Kidney (tissue), 13 donors: ENCODE measurements at regions not wholly inside any gene's neighbourhood (a gene's known extent, or its start where the extent isn't known, plus 50 kb on each side); places are given as distances from the start of the nearest gene placed in this dataset.
A peak's percentile ranks its signal among the peaks of the same experiment; 100 is the strongest.

Experiments used
- DNase-seq, 5 donors: peaks; one replicate each; pipeline ENCODE4 v3.0.0-alpha.2; 2013 to 2020
- FAIRE-seq: peaks from 2 replicates; lab custom pipeline; 2012; peaks lifted over from hg19 to GRCh38; lab: Jason Lieb, UNC
- H3K27ac ChIP-seq, 2 donors: one replicate each; pipeline ENCODE4 v1.7.0; 2013; ENCODE audit warnings: low read depth in 2 of 2, low read length in 2 of 2, inconsistent platforms in 1 of 2
- H3K27me3 ChIP-seq: one replicate; pipeline ENCODE4 v1.7.1; 2013; ENCODE audit warnings: low read length, inconsistent platforms; ENCODE audit not compliant: control insufficient read depth, insufficient read depth
- H3K36me3 ChIP-seq, 3 donors: one replicate each; pipeline versions ENCODE4 v1.7.0 to v1.7.1; 2013; ENCODE audit warnings: low read length in 3 of 3, control low read depth in 1 of 3, inconsistent platforms in 1 of 3; ENCODE audit not compliant: insufficient read depth in 3 of 3, control insufficient read depth in 2 of 3
- H3K4me1 ChIP-seq, 3 donors: one replicate each; pipeline versions ENCODE4 v1.7.0 to v1.7.1; 2013; ENCODE audit warnings: low read length in 3 of 3, inconsistent platforms in 1 of 3, low read depth in 1 of 3; ENCODE audit not compliant: control insufficient read depth in 2 of 3, insufficient read depth in 2 of 3
- H3K4me3 ChIP-seq, 3 donors: one replicate each; pipeline versions ENCODE4 v1.7.0 to v1.8.1; 2013; ENCODE audit warnings: low read length in 3 of 3, control low read depth in 1 of 3, inconsistent platforms in 1 of 3
- H3K9ac ChIP-seq, 3 donors: one replicate each; pipeline versions ENCODE4 v1.7.0 to v1.7.1; 2013; ENCODE audit warnings: low read length in 3 of 3, control low read depth in 1 of 3, inconsistent platforms in 1 of 3
- H3K9me3 ChIP-seq, 3 donors: one replicate each; pipeline versions ENCODE4 v1.7.0 to v1.7.1; 2013; ENCODE audit warnings: low read length in 3 of 3, control low read depth in 1 of 3, inconsistent platforms in 1 of 3; ENCODE audit not compliant: control insufficient read depth in 2 of 3, insufficient read depth in 1 of 3
- intact Hi-C: fragments of 100-400 bp; cut with DNase I; formaldehyde crosslinking; loops from one replicate; pipeline ENCODE4 v1.11.1; 2022
- TF ChIP-seq, protein P1 (sequence below): IDR thresholded peaks from 3 replicates; pipeline ENCODE4 v1.5.1; 2012; ENCODE audit warnings: mild to moderate bottlenecking, moderate library complexity, borderline replicate concordance; ENCODE audit not compliant: insufficient read depth; ENCODE audit errors: extremely low read depth
- donor health status: control.
- donor health status: control.
- donor health status: control.
- donor health status: control.
- donor health status: control.
- donor health status: DM: yes; HTN: yes; CAD: no.
- donor health status: Normal renal cell carcinoma (clear cell type).

DNA sequence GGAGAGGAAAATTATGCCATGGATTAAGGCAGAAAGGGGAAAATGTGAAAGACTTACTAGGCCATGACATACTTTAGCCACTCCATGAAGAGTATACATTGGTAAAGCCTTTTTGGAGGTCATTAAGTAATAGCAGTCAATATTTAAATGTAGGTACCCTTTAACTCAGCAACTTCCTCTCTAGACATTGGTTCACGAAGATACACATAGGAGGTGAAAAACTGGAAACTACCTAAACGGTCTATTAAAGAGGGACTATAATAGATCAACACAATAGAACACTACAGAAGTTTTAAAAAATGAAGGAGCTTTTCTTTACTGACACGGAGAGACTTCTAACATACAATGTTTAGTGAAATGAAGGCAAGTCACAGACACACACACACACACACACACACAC is 68.2 kb upstream of the BMAL1 start:
- no peaks in the 10 kb centered on the region for H3K4me1 ChIP-seq
- FAIRE-seq = no peak
- no peaks in the 10 kb centered on the region for H3K9me3 ChIP-seq

DNA sequence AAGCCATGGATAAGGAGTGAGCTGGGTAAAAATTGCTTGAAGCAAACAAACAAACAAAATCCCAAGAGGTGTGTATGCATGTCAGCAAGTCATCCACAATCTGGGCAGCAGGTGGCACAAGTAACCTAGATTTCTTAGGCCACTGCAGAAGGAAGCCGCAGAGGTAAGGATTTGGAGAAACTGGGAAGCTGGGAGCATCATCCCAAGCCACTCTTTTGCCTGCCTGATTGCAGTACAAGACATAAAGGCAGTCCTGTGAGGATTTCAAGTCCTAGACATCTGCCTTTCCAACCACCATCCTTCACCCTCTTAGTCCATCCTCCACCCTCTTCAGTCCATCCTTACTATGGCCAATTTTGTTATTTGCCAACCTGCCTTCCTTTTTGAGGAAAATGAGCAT is 67.2 kb upstream of the BMAL1 start:
- intact Hi-C loops = loop anchor here (10.0 kb wide), 1 partner anchor 124 kb away; no protein-coding TSS in a partner anchor
- no peak for FAIRE-seq
- no peak overlapping the region for H3K9ac ChIP-seq
- peak in 4 of 5 donors; percentile 74 to 84 (median 78) for DNase-seq
- no peaks in the 10 kb centered on the region for H3K4me1 ChIP-seq
- no peaks in the 10 kb centered on the region for H3K27me3 ChIP-seq
- H3K9me3 ChIP-seq = no peaks in the 10 kb centered on the region
- H3K27ac ChIP-seq = no peak overlapping the region
- no peaks in the 10 kb centered on the region for H3K36me3 ChIP-seq
- TF ChIP-seq, protein P1, sequence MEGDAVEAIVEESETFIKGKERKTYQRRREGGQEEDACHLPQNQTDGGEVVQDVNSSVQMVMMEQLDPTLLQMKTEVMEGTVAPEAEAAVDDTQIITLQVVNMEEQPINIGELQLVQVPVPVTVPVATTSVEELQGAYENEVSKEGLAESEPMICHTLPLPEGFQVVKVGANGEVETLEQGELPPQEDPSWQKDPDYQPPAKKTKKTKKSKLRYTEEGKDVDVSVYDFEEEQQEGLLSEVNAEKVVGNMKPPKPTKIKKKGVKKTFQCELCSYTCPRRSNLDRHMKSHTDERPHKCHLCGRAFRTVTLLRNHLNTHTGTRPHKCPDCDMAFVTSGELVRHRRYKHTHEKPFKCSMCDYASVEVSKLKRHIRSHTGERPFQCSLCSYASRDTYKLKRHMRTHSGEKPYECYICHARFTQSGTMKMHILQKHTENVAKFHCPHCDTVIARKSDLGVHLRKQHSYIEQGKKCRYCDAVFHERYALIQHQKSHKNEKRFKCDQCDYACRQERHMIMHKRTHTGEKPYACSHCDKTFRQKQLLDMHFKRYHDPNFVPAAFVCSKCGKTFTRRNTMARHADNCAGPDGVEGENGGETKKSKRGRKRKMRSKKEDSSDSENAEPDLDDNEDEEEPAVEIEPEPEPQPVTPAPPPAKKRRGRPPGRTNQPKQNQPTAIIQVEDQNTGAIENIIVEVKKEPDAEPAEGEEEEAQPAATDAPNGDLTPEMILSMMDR = peak; percentile 75
- no peak overlapping the region for H3K4me3 ChIP-seq

More for the DNA sequence above, 68.2 kb upstream of the BMAL1 start:
- H3K27ac ChIP-seq = no peak overlapping the region
- intact Hi-C loops = no loop called here
- TF ChIP-seq, protein P1 = no peak
- no peak for DNase-seq
- H3K9ac ChIP-seq = no peak overlapping the region
- H3K36me3 ChIP-seq = no peaks in the 10 kb centered on the region
- H3K4me3 ChIP-seq = no peak overlapping the region
- no peaks in the 10 kb centered on the region for H3K27me3 ChIP-seq

DNA sequence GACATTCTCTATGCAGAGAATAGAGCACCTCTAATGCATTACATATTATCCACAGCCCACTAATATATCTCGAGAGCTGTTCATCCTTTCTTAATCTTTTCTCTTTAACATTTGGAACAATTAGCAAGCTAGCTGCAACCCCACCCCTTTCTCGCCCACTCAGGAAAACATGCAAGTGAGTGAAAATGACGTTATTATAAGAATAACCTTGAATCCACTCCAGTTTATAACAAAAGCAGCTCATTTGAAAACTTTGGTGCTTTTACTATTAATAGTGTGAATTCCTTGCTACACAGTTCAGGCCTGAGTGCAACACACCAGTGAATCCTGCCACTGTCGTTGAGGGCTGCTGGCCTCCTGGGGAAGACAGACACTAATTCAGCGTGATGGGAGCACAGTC is 63.3 kb upstream of the BMAL1 start:
- DNase-seq = no peak
- intact Hi-C loops = loop anchor here (10.0 kb wide), 1 partner anchor 121 kb away; no protein-coding TSS in a partner anchor
- Histone ChIP-seq H3K9me3 (no peaks in the 10 kb centered on the region), H3K4me3 (no peak overlapping the region), H3K9ac (no peak overlapping the region), H3K36me3 (no peaks in the 10 kb centered on the region), H3K4me1 (no peaks in the 10 kb centered on the region), H3K27ac (no peak overlapping the region), H3K27me3 (no peaks in the 10 kb centered on the region)
- TF ChIP-seq, protein P1 = no peak
- no peak for FAIRE-seq

DNA sequence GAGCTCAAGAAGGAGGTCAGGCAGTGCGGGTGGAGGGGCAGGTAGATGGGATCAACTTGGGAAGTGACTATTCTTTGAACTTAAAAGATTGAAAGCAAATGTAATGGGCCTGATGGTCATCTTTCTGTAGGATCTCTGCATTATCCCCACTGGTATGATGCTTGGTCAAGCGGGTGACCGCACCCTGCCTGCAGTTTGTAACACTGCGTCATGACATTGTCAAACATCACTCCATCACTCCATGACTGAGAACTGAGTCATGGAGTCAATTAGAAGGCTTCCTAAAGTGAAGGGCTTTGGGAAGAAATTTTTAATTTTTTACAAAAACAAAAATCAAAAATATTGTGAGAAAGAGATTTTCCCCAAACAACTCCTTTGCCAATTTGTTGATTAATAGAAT is 62.4 kb upstream of the BMAL1 start:
- Histone ChIP-seq H3K27me3 (no peaks in the 10 kb centered on the region), H3K4me1 (no peaks in the 10 kb centered on the region), H3K36me3 (no peaks in the 10 kb centered on the region), H3K9me3 (no peaks in the 10 kb centered on the region), H3K9ac (no peak overlapping the region), H3K4me3 (no peak overlapping the region), H3K27ac (no peak overlapping the region)
- intact Hi-C loops = loop anchor here (10.0 kb wide), 1 partner anchor 120 kb away; no protein-coding TSS in a partner anchor
- TF ChIP-seq, protein P1 = no peak
- FAIRE-seq (no peak), DNase-seq (no peak)
